ENCODE measurements at regions not wholly inside any gene's neighbourhood (a gene's known extent, or its start where the extent isn't known, plus 50 kb on each side); places are given as distances from the start of the nearest gene placed in this dataset.

DNA sequence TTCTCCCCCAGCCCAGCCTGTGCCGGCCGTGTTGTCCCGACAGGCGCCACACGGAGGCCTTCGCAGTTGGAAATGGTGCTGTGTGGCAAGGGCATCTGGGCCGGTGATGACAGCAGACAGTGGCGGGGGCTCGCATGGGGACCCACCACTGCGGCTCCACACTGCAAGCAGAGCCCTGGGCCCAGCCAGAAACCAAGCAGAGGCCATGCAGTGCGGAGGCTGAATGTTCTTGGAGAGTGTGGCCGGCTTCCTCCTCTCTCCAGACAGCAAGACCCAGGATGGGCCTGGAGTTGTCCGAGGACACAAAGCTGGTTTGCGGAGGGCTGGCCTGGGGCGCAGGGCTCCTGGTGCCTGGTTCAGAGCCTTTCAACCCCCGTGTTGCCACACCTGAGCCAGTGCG lies 104.6 kb downstream of the SIK1 start:
- Histone ChIP-seq H3K4me1 (peaks cover 4 to 44% (median 24%) of the 10 kb centered on the region in 6 donors), H3K4me3 (no peak overlapping the region), H3K9me3 (peaks cover 0 to 8% (median 7%) of the 10 kb centered on the region in 8 donors), H3K27ac (no peak overlapping the region), H3K27me3 (replicated peaks in 1 of 7) (no peaks in the 10 kb centered on the region), H3K36me3 (no peaks in the 10 kb centered on the region)
- intact Hi-C loops (cut with DNase I; ENCODE audit: low total_unique reads), result no loop called here
- WGBS, 5 donors, result 88 to 94% (median 93%) methylated on average over 17 of the region's 17 CpGs
- no peak for DNase-seq
- no peak for TF ChIP-seq POLR2A (IDR thresholded peaks at IDR 0.05)
- TF ChIP-seq, protein P1, sequence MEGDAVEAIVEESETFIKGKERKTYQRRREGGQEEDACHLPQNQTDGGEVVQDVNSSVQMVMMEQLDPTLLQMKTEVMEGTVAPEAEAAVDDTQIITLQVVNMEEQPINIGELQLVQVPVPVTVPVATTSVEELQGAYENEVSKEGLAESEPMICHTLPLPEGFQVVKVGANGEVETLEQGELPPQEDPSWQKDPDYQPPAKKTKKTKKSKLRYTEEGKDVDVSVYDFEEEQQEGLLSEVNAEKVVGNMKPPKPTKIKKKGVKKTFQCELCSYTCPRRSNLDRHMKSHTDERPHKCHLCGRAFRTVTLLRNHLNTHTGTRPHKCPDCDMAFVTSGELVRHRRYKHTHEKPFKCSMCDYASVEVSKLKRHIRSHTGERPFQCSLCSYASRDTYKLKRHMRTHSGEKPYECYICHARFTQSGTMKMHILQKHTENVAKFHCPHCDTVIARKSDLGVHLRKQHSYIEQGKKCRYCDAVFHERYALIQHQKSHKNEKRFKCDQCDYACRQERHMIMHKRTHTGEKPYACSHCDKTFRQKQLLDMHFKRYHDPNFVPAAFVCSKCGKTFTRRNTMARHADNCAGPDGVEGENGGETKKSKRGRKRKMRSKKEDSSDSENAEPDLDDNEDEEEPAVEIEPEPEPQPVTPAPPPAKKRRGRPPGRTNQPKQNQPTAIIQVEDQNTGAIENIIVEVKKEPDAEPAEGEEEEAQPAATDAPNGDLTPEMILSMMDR (IDR thresholded peaks at IDR 0.05 in 8 of 11, conservative IDR thresholded peaks at IDR 0.05 in 3 of 11), result no peak
- no peak for TF ChIP-seq POLR2AphosphoS5 (IDR thresholded peaks at IDR 0.05)

DNA sequence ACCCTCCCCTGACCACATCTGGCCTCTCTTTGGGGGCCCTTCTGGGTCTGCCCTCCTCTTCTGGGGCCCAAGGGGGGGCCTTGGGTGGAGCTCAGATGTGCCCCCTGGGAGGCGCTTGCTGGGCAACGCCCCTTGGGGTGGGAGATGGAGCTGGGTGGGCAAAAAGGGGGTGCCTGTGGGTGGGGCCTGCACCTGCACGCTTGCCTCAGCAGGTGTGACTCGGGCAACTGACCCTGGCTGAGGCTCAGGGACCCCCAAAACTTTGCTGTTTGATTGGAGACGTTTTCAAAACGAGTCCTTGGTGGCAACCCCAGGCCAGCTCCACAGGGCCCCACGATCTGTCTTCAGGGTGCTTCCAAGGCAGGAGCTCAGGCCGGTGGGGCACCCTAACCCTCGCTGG lies 105.3 kb downstream of the SIK1 start:
- DNase-seq, result no peak
- no peaks in the 10 kb centered on the region for H3K27me3 ChIP-seq (replicated peaks in 1 of 7)
- peaks cover 0 to 8% (median 7%) of the 10 kb centered on the region in 8 donors for H3K9me3 ChIP-seq
- H3K4me1 ChIP-seq, result peaks cover 4 to 44% (median 24%) of the 10 kb centered on the region in 6 donors
- H3K36me3 ChIP-seq, result no peaks in the 10 kb centered on the region
- no peak for TF ChIP-seq POLR2A (IDR thresholded peaks at IDR 0.05)
- no peak for TF ChIP-seq POLR2AphosphoS5 (IDR thresholded peaks at IDR 0.05)
- TF ChIP-seq, protein P1 (IDR thresholded peaks at IDR 0.05 in 8 of 11, conservative IDR thresholded peaks at IDR 0.05 in 3 of 11), result no peak
- H3K4me3 ChIP-seq, result no peak overlapping the region
- intact Hi-C loops (cut with DNase I; ENCODE audit: low total_unique reads), result no loop called here
- 86 to 95% (median 89%) methylated on average over 6 to 9 of the region's 9 CpGs for WGBS, 5 donors
- H3K27ac ChIP-seq, result no peak overlapping the region

DNA sequence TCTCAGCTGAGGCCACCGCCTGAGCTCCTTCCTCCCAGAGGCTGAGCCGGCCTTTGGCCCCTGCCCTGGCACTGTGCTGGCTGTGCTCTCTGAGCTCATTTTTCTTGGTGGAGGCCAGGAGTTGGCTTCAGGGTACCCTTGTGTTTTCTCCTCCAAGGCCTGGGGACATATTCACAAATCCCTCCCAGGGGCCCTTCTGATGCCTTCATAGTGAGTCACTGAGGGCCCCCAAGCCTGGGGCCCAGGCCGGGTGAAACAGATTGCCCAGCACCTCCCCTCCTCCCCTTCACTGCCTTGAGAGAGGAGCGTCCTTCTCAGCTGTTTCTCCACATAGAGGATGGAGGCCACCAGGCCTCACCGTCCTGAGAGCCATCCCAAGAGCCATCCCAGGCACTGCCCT lies 105.8 kb downstream of the SIK1 start:
- peaks cover 4 to 39% (median 22%) of the 10 kb centered on the region in 6 donors for H3K4me1 ChIP-seq
- 82 to 100% (median 88%) methylated on average over 4 to 5 of the region's 5 CpGs for WGBS, 5 donors
- H3K36me3 ChIP-seq, result no peaks in the 10 kb centered on the region
- peaks cover 0 to 8% (median 7%) of the 10 kb centered on the region in 8 donors for H3K9me3 ChIP-seq
- H3K27me3 ChIP-seq (replicated peaks in 1 of 7), result peaks cover 0 to under 1% (median 0%) of the 10 kb centered on the region in 7 donors
- DNase-seq, result no peak
- no peak overlapping the region for H3K4me3 ChIP-seq
- intact Hi-C loops (cut with DNase I; ENCODE audit: low total_unique reads), result no loop called here
- H3K27ac ChIP-seq, result no peak overlapping the region
- TF ChIP-seq POLR2AphosphoS5 (IDR thresholded peaks at IDR 0.05), result no peak
- TF ChIP-seq POLR2A (IDR thresholded peaks at IDR 0.05), result no peak
- TF ChIP-seq, protein P1 (IDR thresholded peaks at IDR 0.05 in 8 of 11, conservative IDR thresholded peaks at IDR 0.05 in 3 of 11), result no peak

DNA sequence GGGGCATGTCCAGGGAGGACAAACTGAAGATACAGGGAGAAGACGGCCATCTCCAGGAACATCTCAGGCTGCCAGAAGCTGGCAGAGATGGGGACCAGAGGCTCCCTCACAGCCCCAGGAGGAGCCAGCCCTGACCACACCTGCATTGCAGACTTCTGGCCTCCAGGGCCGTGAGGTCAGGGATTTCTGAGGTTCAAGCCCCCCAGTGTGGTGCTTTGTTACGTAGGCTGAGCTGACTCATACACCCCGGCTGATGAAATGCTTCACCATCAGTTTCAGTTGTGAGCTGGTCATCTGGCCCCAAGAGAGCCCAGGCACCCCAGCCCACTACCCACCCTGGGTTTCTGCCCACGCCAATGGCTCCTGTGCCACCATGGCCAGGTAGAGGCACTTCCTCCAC lies 106.4 kb downstream of the SIK1 start:
- intact Hi-C loops (cut with DNase I; ENCODE audit: low total_unique reads), result no loop called here
- H3K4me1 ChIP-seq, result peaks cover under 1 to 36% (median 17%) of the 10 kb centered on the region in 6 donors
- H3K27me3 ChIP-seq (replicated peaks in 1 of 7), result peaks cover 0 to 6% (median 0%) of the 10 kb centered on the region in 7 donors
- DNase-seq, result no peak
- H3K9me3 ChIP-seq, result peaks cover 0 to 8% (median 7%) of the 10 kb centered on the region in 8 donors
- H3K4me3 ChIP-seq, result no peak overlapping the region
- WGBS, 5 donors, result 78 to 97% (median 87%) methylated on average over 3 to 5 of the region's 5 CpGs
- TF ChIP-seq POLR2AphosphoS5 (IDR thresholded peaks at IDR 0.05), result no peak
- TF ChIP-seq, protein P1 (IDR thresholded peaks at IDR 0.05 in 8 of 11, conservative IDR thresholded peaks at IDR 0.05 in 3 of 11), result no peak
- TF ChIP-seq POLR2A (IDR thresholded peaks at IDR 0.05), result no peak
- no peak overlapping the region for H3K27ac ChIP-seq
- no peaks in the 10 kb centered on the region for H3K36me3 ChIP-seq
